Sigmoid colon (tissue), 4 donors: ENCODE measurements at regions not wholly inside any gene's neighbourhood (a gene's known extent, or its start where the extent isn't known, plus 50 kb on each side); places are given as distances from the start of the nearest gene placed in this dataset.

Source experiments
- POLR2A ChIP-seq, 2 donors: fragments of 450-650 bp; IDR thresholded peaks; one replicate each; pipeline ENCODE4 v1.6.1; 2016; ENCODE audit warnings: antibody characterized with exemption in 2 of 2, mild to moderate bottlenecking in 2 of 2, moderate library complexity in 2 of 2
- POLR2AphosphoS5 ChIP-seq, 4 donors: sonication (generic); formaldehyde crosslinking; IDR thresholded peaks; one replicate each; pipeline ENCODE4 v1.6.1; 2017; ENCODE audit warnings: antibody characterized with exemption in 4 of 4
- TF ChIP-seq, protein P1 (sequence below), 4 experiments: fragments of 450-650 bp in 3 of 4; fragments of 200-600 bp in 1 of 4; IDR thresholded peaks; one replicate each; pipeline ENCODE4 v1.5.1; 2016 to 2019; ENCODE audit warnings: antibody characterized with exemption in 4 of 4, mild to moderate bottlenecking in 3 of 4, moderate library complexity in 2 of 4

DNA sequence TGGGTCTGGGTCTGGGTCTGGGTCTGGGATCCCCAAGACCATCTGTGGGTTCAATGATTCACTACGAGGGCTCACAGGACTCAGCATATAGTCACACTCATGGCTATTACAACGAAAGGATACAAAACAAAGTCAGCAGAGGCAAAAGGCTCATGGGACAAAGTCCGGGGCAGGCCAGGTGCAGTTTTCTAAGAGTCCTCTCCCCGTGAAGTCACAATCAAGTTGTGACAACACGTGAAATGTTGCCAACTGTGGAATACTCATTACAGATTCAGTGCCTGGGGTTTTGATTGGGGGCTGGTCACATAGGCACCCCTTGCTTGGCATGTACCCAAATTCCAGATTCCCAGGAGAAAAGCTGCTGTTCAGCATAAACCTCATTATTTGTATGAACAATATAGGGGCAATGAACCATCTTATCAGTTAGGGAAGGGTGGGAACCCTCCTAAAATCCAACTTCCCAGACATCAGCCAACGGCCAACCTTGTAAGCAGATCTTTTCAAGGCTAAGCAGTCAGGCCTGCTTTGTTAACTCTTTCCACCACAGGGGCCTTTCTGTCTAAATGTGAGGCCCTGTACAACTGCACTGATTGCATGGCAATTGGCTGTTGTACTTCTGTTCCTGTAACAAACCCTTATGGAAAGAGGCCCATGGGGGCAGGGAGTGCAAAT lies 58.2 kb upstream of the DIPK2B start:
- TF ChIP-seq POLR2AphosphoS5 (IDR thresholded peaks at IDR 0.05) (no peak), POLR2A (IDR thresholded peaks at IDR 0.05) (no peak)
- TF ChIP-seq, protein P1, sequence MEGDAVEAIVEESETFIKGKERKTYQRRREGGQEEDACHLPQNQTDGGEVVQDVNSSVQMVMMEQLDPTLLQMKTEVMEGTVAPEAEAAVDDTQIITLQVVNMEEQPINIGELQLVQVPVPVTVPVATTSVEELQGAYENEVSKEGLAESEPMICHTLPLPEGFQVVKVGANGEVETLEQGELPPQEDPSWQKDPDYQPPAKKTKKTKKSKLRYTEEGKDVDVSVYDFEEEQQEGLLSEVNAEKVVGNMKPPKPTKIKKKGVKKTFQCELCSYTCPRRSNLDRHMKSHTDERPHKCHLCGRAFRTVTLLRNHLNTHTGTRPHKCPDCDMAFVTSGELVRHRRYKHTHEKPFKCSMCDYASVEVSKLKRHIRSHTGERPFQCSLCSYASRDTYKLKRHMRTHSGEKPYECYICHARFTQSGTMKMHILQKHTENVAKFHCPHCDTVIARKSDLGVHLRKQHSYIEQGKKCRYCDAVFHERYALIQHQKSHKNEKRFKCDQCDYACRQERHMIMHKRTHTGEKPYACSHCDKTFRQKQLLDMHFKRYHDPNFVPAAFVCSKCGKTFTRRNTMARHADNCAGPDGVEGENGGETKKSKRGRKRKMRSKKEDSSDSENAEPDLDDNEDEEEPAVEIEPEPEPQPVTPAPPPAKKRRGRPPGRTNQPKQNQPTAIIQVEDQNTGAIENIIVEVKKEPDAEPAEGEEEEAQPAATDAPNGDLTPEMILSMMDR (IDR thresholded peaks at IDR 0.05): no peak
